ENCODE measurements at regions not wholly inside any gene's neighbourhood (a gene's known extent, or its start where the extent isn't known, plus 50 kb on each side); places are given as distances from the start of the nearest gene placed in this dataset.

GRCh38 chr5:30197662-30198061 is 995.8 kb upstream of the CDH6 start:
- no peak overlapping the region for H3K4me3 ChIP-seq
- H3K27ac ChIP-seq: no peak overlapping the region
- no peaks in the 10 kb centered on the region for H3K27me3 ChIP-seq
- H3K36me3 ChIP-seq (replicated peaks in 1 of 2; ENCODE audit: insufficient read depth in 1 of 2, low read depth in 2 of 2): no peaks in the 10 kb centered on the region
- no peaks in the 10 kb centered on the region for H3K9me3 ChIP-seq
- H3K4me1 ChIP-seq: no peaks in the 10 kb centered on the region
- ATAC-seq: no peak
- intact Hi-C loops (cut with DNase I): no loop called here
- TF ChIP-seq CTCF (IDR thresholded peaks at IDR 0.05): no peak
- no peak for TF ChIP-seq POLR2A (IDR thresholded peaks at IDR 0.05)
- DNase-seq: no peak
- WGBS, 2 donors: 69 to 80% methylated on average over 3 of the region's 3 CpGs

GRCh38 chr5:30195036-30195435 is 998.5 kb upstream of the CDH6 start:
- Histone ChIP-seq H3K27ac (no peak overlapping the region), H3K36me3 (replicated peaks in 1 of 2; ENCODE audit: insufficient read depth in 1 of 2, low read depth in 2 of 2) (no peaks in the 10 kb centered on the region), H3K4me3 (no peak overlapping the region), H3K4me1 (no peaks in the 10 kb centered on the region), H3K9me3 (no peaks in the 10 kb centered on the region), H3K27me3 (no peaks in the 10 kb centered on the region)
- 49 to 51% methylated on average over 2 of the region's 2 CpGs for WGBS, 2 donors
- intact Hi-C loops (cut with DNase I): no loop called here
- no peak for ATAC-seq
- DNase-seq: no peak
- TF ChIP-seq POLR2A (IDR thresholded peaks at IDR 0.05) (no peak), CTCF (IDR thresholded peaks at IDR 0.05) (no peak)

GRCh38 chr5:30194595-30194994 is 998.9 kb upstream of the CDH6 start:
- intact Hi-C loops (cut with DNase I): no loop called here
- DNase-seq (no peak), ATAC-seq (no peak)
- H3K4me1 ChIP-seq: no peaks in the 10 kb centered on the region
- no peaks in the 10 kb centered on the region for H3K36me3 ChIP-seq (replicated peaks in 1 of 2; ENCODE audit: insufficient read depth in 1 of 2, low read depth in 2 of 2)
- no peaks in the 10 kb centered on the region for H3K9me3 ChIP-seq
- H3K27me3 ChIP-seq: no peaks in the 10 kb centered on the region
- H3K27ac ChIP-seq: no peak overlapping the region
- WGBS, 2 donors: 7 to 21% methylated on average over 5 of the region's 5 CpGs
- no peak overlapping the region for H3K4me3 ChIP-seq
- no peak for TF ChIP-seq POLR2A (IDR thresholded peaks at IDR 0.05)
- TF ChIP-seq CTCF (IDR thresholded peaks at IDR 0.05): no peak

- Histone ChIP-seq H3K4me1 (no peaks in the 10 kb centered on the region), H3K27me3 (no peaks in the 10 kb centered on the region), H3K9me3 (no peaks in the 10 kb centered on the region), H3K4me3 (no peak overlapping the region), H3K36me3 (replicated peaks in 1 of 2; ENCODE audit: insufficient read depth in 1 of 2, low read depth in 2 of 2) (no peaks in the 10 kb centered on the region), H3K27ac (no peak overlapping the region)
- WGBS, 2 donors: 61 to 64% methylated on average over 7 of the region's 7 CpGs
- TF ChIP-seq POLR2A (IDR thresholded peaks at IDR 0.05): no peak
- no peak for TF ChIP-seq CTCF (IDR thresholded peaks at IDR 0.05)
- intact Hi-C loops (cut with DNase I): no loop called here
- no peak for ATAC-seq
- no peak for DNase-seq
Measured at GRCh38 chr5:30183795-30184194, 1009.7 kb upstream of the CDH6 start.

GRCh38 chr5:30156156-30156555 is 1037.3 kb upstream of the CDH6 start:
- H3K4me1 ChIP-seq: no peaks in the 10 kb centered on the region
- DNase-seq (no peak), ATAC-seq (no peak)
- TF ChIP-seq POLR2A (IDR thresholded peaks at IDR 0.05) (no peak), CTCF (IDR thresholded peaks at IDR 0.05) (no peak)
- no peaks in the 10 kb centered on the region for H3K27me3 ChIP-seq
- 50 to 78% methylated on average over 1 of the region's 1 CpG for WGBS, 2 donors
- intact Hi-C loops (cut with DNase I): no loop called here
- no peaks in the 10 kb centered on the region for H3K9me3 ChIP-seq
- no peak overlapping the region for H3K4me3 ChIP-seq
- H3K36me3 ChIP-seq (replicated peaks in 1 of 2; ENCODE audit: insufficient read depth in 1 of 2, low read depth in 2 of 2): no peaks in the 10 kb centered on the region
- H3K27ac ChIP-seq: no peak overlapping the region

Measured in body of pancreas (tissue), 4 donors.